H1 (cell line): ENCODE measurements at regions not wholly inside any gene's neighbourhood (a gene's known extent, or its start where the extent isn't known, plus 50 kb on each side); places are given as distances from the start of the nearest gene placed in this dataset.

ENCODE experiments used
- CTCF ChIA-PET: fragments of 300-600 bp; sonication (Branson Sonifier 250); formaldehyde crosslinking; loops from one replicate; lab custom pipeline; 2021; ENCODE audit not compliant: partially characterized antibody; lab: Charles Lee
- POLR2A ChIA-PET: fragments of 300-600 bp; sonication (Branson Sonifier 250); formaldehyde crosslinking; loops from one replicate; lab custom pipeline; 2021; ENCODE audit warnings: inconsistent platforms; ENCODE audit not compliant: partially characterized antibody; lab: Charles Lee
- DNase-seq, 2 experiments: peaks; one replicate each; pipeline versions ENCODE4 v3.0.0 to v3.0.0-alpha.2; 2010 to 2022; ENCODE audit warnings: low spot score in 2 of 2, low read depth in 1 of 2, mixed read lengths in 1 of 2
- FAIRE-seq: peaks from 2 replicates; lab custom pipeline; 2011; peaks lifted over from hg19 to GRCh38; lab: Jason Lieb, UNC
- H2AFZ ChIP-seq: 2 replicates; pipeline ENCODE4 v1.8.1; 2012; ENCODE audit warnings: low read length, inconsistent platforms
- H2AK5ac ChIP-seq: 2 replicates; pipeline ENCODE4 v1.6.1; 2013; ENCODE audit warnings: low read depth, low read length
- H2BK120ac ChIP-seq: replicated peaks from 2 replicates; pipeline ENCODE3; 2013; ENCODE audit warnings: low read depth, low read length, inconsistent platforms
- H2BK12ac ChIP-seq: 2 replicates; pipeline ENCODE4 v1.6.1; 2013; ENCODE audit warnings: low read depth, low read length
- H2BK15ac ChIP-seq: 2 replicates; pipeline ENCODE4 v1.6.1; 2013; ENCODE audit warnings: low read length
- H2BK20ac ChIP-seq: 2 replicates; pipeline ENCODE4 v1.6.1; 2013; ENCODE audit warnings: low read length
- H2BK5ac ChIP-seq: 2 replicates; pipeline ENCODE4 v1.6.1; 2013; ENCODE audit warnings: low read depth, low read length
- H3K14ac ChIP-seq: 2 replicates; pipeline ENCODE4 v1.6.1; 2013; ENCODE audit warnings: inconsistent platforms; ENCODE audit not compliant: insufficient read length
- H3K18ac ChIP-seq: 2 replicates; pipeline ENCODE4 v1.6.1; 2013; ENCODE audit warnings: low read length; ENCODE audit errors: extremely low read depth
- H3K23ac ChIP-seq: 2 replicates; pipeline ENCODE4 v1.6.1; 2013; ENCODE audit warnings: inconsistent platforms; ENCODE audit not compliant: insufficient read length
- H3K23me2 ChIP-seq: 2 replicates; pipeline ENCODE4 v1.6.1; 2013; ENCODE audit warnings: low read depth, low read length
- H3K27ac ChIP-seq: 2 replicates; pipeline ENCODE4 v1.6.1; 2011; ENCODE audit warnings: low read depth, low read length, inconsistent platforms
- H3K27me3 ChIP-seq, 4 experiments: replicated peaks in 1 of 4; 1 replicate in 1 of 4; 2 replicates in 3 of 4; pipeline versions ENCODE4 v1.6.1 to v1.8.1; 2011 to 2013; ENCODE audit warnings: low read length in 3 of 4, mild to moderate bottlenecking in 3 of 4, inconsistent platforms in 2 of 4, mixed read lengths in 2 of 4, moderate library complexity in 1 of 4; ENCODE audit not compliant: control insufficient read depth in 3 of 4, insufficient read depth in 3 of 4; ENCODE audit errors: extremely low read depth in 1 of 4
- H3K36me3 ChIP-seq, 4 experiments: 2 replicates each; pipeline versions ENCODE4 v1.6.1 to v1.8.1; 2011 to 2013; ENCODE audit warnings: mild to moderate bottlenecking in 4 of 4, low read length in 3 of 4, moderate library complexity in 2 of 4, control low read depth in 1 of 4, inconsistent platforms in 1 of 4; ENCODE audit not compliant: insufficient read depth in 4 of 4, control insufficient read depth in 2 of 4
- H3K4ac ChIP-seq: replicated peaks from 2 replicates; pipeline ENCODE3; 2013; ENCODE audit warnings: low read length, low read depth, mixed read lengths, inconsistent platforms; ENCODE audit not compliant: insufficient read length
- H3K4me1 ChIP-seq, 4 experiments: replicated peaks in 1 of 4; 1 replicate in 1 of 4; 2 replicates in 3 of 4; pipeline versions ENCODE4 v1.6.1 to v1.8.1; 2011 to 2013; ENCODE audit warnings: low read length in 3 of 4, inconsistent platforms in 2 of 4, mixed read lengths in 1 of 4; ENCODE audit not compliant: insufficient read depth in 4 of 4, control insufficient read depth in 3 of 4
- H3K4me2 ChIP-seq, 2 experiments: 2 replicates each; pipeline versions ENCODE4 v1.6.1 to v1.8.1; 2011 to 2013; ENCODE audit warnings: low read depth in 2 of 2, low read length in 2 of 2, control low read depth in 1 of 2, inconsistent platforms in 1 of 2, mild to moderate bottlenecking in 1 of 2; ENCODE audit not compliant: insufficient read depth in 1 of 2
- H3K4me3 ChIP-seq, 4 experiments: fragments of 200-600, 300-600 bp in 1 of 4; sonication (generic), shearing (Covaris generic), sonication (Bioruptor Twin) in 1 of 4; 2 replicates each; pipeline versions ENCODE4 v1.5.1 to v1.8.1; 2011 to 2016; ENCODE audit warnings: low read length in 4 of 4, low read depth in 3 of 4, control low read depth in 2 of 4, inconsistent platforms in 2 of 4, mild to moderate bottlenecking in 2 of 4, mixed read lengths in 1 of 4, moderate library complexity in 1 of 4; ENCODE audit not compliant: insufficient read depth in 2 of 4; ENCODE audit errors: extremely low read depth in 1 of 4
- H3K56ac ChIP-seq: replicated peaks from 2 replicates; pipeline ENCODE3; 2013; ENCODE audit warnings: low read depth, mild to moderate bottlenecking, mixed read lengths, low read length, inconsistent platforms; ENCODE audit not compliant: insufficient read length
- H3K79me1 ChIP-seq: 2 replicates; pipeline ENCODE4 v1.6.1; 2013; ENCODE audit warnings: low read depth, low read length, control low read depth
- H3K79me2 ChIP-seq, 2 experiments: 2 replicates each; pipeline versions ENCODE4 v1.6.1 to v1.8.1; 2012 to 2013; ENCODE audit warnings: low read length in 2 of 2, mild to moderate bottlenecking in 2 of 2, inconsistent platforms in 1 of 2; ENCODE audit not compliant: insufficient read depth in 2 of 2, control insufficient read depth in 1 of 2
- H3K9ac ChIP-seq, 4 experiments: replicated peaks in 1 of 4; 1 replicate in 1 of 4; 2 replicates in 3 of 4; pipeline versions ENCODE4 v1.6.1 to v1.8.1; 2011 to 2013; ENCODE audit warnings: low read depth in 3 of 4, low read length in 3 of 4, control low read depth in 2 of 4, mild to moderate bottlenecking in 2 of 4, moderate library complexity in 2 of 4, inconsistent platforms in 1 of 4; ENCODE audit errors: extremely low read depth in 1 of 4
- H3K9me3 ChIP-seq, 2 experiments: 2 replicates each; pipeline versions ENCODE4 v1.6.1 to v1.8.1; 2012 to 2013; ENCODE audit warnings: mild to moderate bottlenecking in 2 of 2, moderate library complexity in 2 of 2, control low read depth in 1 of 2, inconsistent platforms in 1 of 2, low read depth in 1 of 2, low read length in 1 of 2, mixed read lengths in 1 of 2; ENCODE audit not compliant: insufficient read depth in 2 of 2
- H4K20me1 ChIP-seq, 2 experiments: replicated peaks in 1 of 2; 2 replicates each; pipeline versions ENCODE3 to v1.8.1; 2011 to 2013; ENCODE audit warnings: inconsistent platforms in 2 of 2, low read length in 2 of 2, mild to moderate bottlenecking in 1 of 2; ENCODE audit not compliant: insufficient read depth in 2 of 2, control insufficient read depth in 1 of 2
- H4K5ac ChIP-seq: 2 replicates; pipeline ENCODE4 v1.6.1; 2013; ENCODE audit warnings: low read length, low read depth, mixed read lengths, inconsistent platforms; ENCODE audit not compliant: insufficient read length
- H4K8ac ChIP-seq: 2 replicates; pipeline ENCODE4 v1.8.0; 2013; ENCODE audit warnings: mild to moderate bottlenecking, moderate library complexity, low read length, inconsistent platforms; ENCODE audit not compliant: insufficient read depth; ENCODE audit errors: extremely low read depth
- H4K91ac ChIP-seq: replicated peaks from 2 replicates; pipeline ENCODE3; 2013; ENCODE audit warnings: low read length, mixed read lengths, inconsistent platforms; ENCODE audit not compliant: insufficient read length
- KDM1A ChIP-seq: fragments of 200-600, 300-600 bp; sonication (generic); IDR thresholded peaks from 2 replicates; pipeline ENCODE4 v1.7.1; 2016; ENCODE audit warnings: mild to moderate bottlenecking, low read length, borderline replicate concordance
- PHF8 ChIP-seq: fragments of 200-600 bp; sonication (generic); conservative IDR thresholded peaks from 2 replicates; pipeline ENCODE4 v1.7.1; 2012; ENCODE audit warnings: low read depth, mild to moderate bottlenecking, inconsistent platforms, low read length, moderate library complexity
- RNF2 ChIP-seq: fragments of 200-900, 300-1000 bp; sonication (generic); IDR thresholded peaks from 2 replicates; pipeline ENCODE4 v1.7.1; 2016; ENCODE audit warnings: borderline replicate concordance, low read depth, mild to moderate bottlenecking, antibody characterized with exemption, low read length; ENCODE audit not compliant: poor library complexity, severe bottlenecking; ENCODE audit errors: missing control alignments
- SIN3A ChIP-seq, 2 experiments: IDR thresholded peaks in 1 of 2; conservative IDR thresholded peaks in 1 of 2; 2 replicates each; pipeline ENCODE4 v1.6.1; 2011 to 2012; ENCODE audit warnings: low read length in 2 of 2, improper control_type of control experiment in 1 of 2, low read depth in 1 of 2, mild to moderate bottlenecking in 1 of 2
- SP2 ChIP-seq: IDR thresholded peaks from 2 replicates; pipeline ENCODE4 v1.6.1; 2012; ENCODE audit warnings: mild to moderate bottlenecking, low read length, inconsistent platforms
- SRF ChIP-seq: IDR thresholded peaks from 2 replicates; pipeline ENCODE4 v1.6.1; 2011; ENCODE audit warnings: mild to moderate bottlenecking, low read depth, low read length, moderate library complexity
- TCF12 ChIP-seq: IDR thresholded peaks from 2 replicates; pipeline ENCODE4 v1.6.1; 2011; ENCODE audit warnings: low read depth, mild to moderate bottlenecking, low read length
- TEAD4 ChIP-seq: IDR thresholded peaks from 2 replicates; pipeline ENCODE4 v1.6.1; 2012; ENCODE audit warnings: low read depth, low read length, inconsistent platforms, mixed read lengths
- WGBS, 2 experiments: shearing (Covaris generic) in 1 of 2; methylation state at CpG; one replicate each; pipeline versions ENCODE4 v1.1.6 to v1.1.7; 2013 to 2015; ENCODE audit warnings: low lambda C conversion rate in 2 of 2, mixed read lengths in 2 of 2, inconsistent platforms in 1 of 2, low coverage in 1 of 2, missing lambda C conversion rate in 1 of 2; ENCODE audit not compliant: insufficient replicate concordance in 2 of 2, insufficient coverage in 1 of 2, insufficient read length in 1 of 2; ENCODE audit errors: extremely low coverage in 1 of 2, missing lambda C conversion rate in 1 of 2; 5-methylcytosine and 5-hydroxymethylcytosine counted together

GRCh38 chr3:59163953-59164352 lies 114.1 kb upstream of the CFAP20DC start:
- Histone ChIP-seq H3K79me2 (no peaks in the 10 kb centered on the region), H3K79me1 (no peaks in the 10 kb centered on the region), H3K9ac (no peak overlapping the region), H4K8ac (no peak overlapping the region), H2BK120ac (no peak overlapping the region), H3K9me3 (no peaks in the 10 kb centered on the region), H3K18ac (no peak overlapping the region), H2AK5ac (no peak overlapping the region), H3K23ac (no peak overlapping the region), H3K27ac (no peak overlapping the region), H3K36me3 (no peaks in the 10 kb centered on the region), H4K5ac (no peak overlapping the region), H2BK15ac (no peak overlapping the region), H3K4me1 (peaks cover 0 to 2% (median 0%) of the 10 kb centered on the region in 4 experiments; a peak in 2 of 7 replicates), H3K4ac (no peak overlapping the region), H2BK5ac (no peak overlapping the region), H2AFZ (no peak overlapping the region), H3K4me3 (no peak overlapping the region), H3K23me2 (no peaks in the 10 kb centered on the region), H4K20me1 (no peaks in the 10 kb centered on the region), H3K14ac (no peak overlapping the region), H3K56ac (no peak overlapping the region), H3K4me2 (no peak overlapping the region), H2BK20ac (no peak overlapping the region), H4K91ac (no peak overlapping the region), H3K27me3 (no peaks in the 10 kb centered on the region), H2BK12ac (no peak overlapping the region)
- DNase-seq, result no peak
- ChIA-PET CTCF (no interaction called here), POLR2A (no interaction called here)
- WGBS, 2 experiments, result 100% methylated on average over 2 of the region's 2 CpGs; no CpG with 5 or more reads in 1 of the 2 experiments
- no peak for FAIRE-seq
- TF ChIP-seq PHF8 (no peak), TEAD4 (no peak), SRF (no peak), SP2 (no peak), SIN3A (conservative IDR thresholded peaks at IDR 0.05 in 1 of 2, IDR thresholded peaks at IDR 0.05 in 1 of 2; ENCODE audit: low read depth in 1 of 2, low read length in 2 of 2) (no peak), KDM1A (no peak), RNF2 (no peak), TCF12 (no peak)
